ENCODE measurements at regions not wholly inside any gene's neighbourhood (a gene's known extent, or its start where the extent isn't known, plus 50 kb on each side); places are given as distances from the start of the nearest gene placed in this dataset.

GRCh38 chr1:163770265-163770664 lies 448.5 kb downstream of the NUF2 start:
- Histone ChIP-seq H3K4me2 (ENCODE audit: insufficient read depth, insufficient read length, low read length) (no peak overlapping the region), H3K4ac (ENCODE audit: low read depth, low read length) (no peak overlapping the region), H2BK15ac (ENCODE audit: low read depth, low read length) (no peak overlapping the region), H3K9ac (ENCODE audit: extremely low read depth, insufficient read length, low read length) (no peak overlapping the region), H4K8ac (replicated peaks; ENCODE audit: insufficient read length, low read depth, low read length) (no peak overlapping the region), H2AK5ac (ENCODE audit: insufficient read length, low read length) (no peak overlapping the region), H3K79me2 (ENCODE audit: insufficient read depth, low read length) (no peaks in the 10 kb centered on the region), H3K9me3 (ENCODE audit: control insufficient read depth, low read depth, low read length) (no peaks in the 10 kb centered on the region), H3K18ac (ENCODE audit: insufficient read length, low read depth, low read length) (no peak overlapping the region), H4K20me1 (ENCODE audit: control insufficient read depth, insufficient read depth, insufficient read length) (no peaks in the 10 kb centered on the region), H2BK12ac (ENCODE audit: insufficient read length, low read depth, low read length) (no peak overlapping the region), H3K23me2 (ENCODE audit: insufficient read length, low read depth, low read length, poor library complexity, severe bottlenecking) (no peaks in the 10 kb centered on the region), H3T11ph (ENCODE audit: low read length) (no peak overlapping the region), H3K14ac (ENCODE audit: insufficient read depth, low read length) (no peak overlapping the region), H3K56ac (ENCODE audit: insufficient read length, low read depth, low read length) (no peak overlapping the region), H3K79me1 (ENCODE audit: insufficient read depth, low read depth, low read length, poor library complexity, severe bottlenecking) (no peaks in the 10 kb centered on the region), H2BK5ac (ENCODE audit: insufficient read length, low read length) (no peak overlapping the region), H4K91ac (ENCODE audit: insufficient read length, low read depth, low read length) (no peak overlapping the region), H3K27me3 (ENCODE audit: insufficient read depth, low read length) (no peaks in the 10 kb centered on the region), H3K27ac (ENCODE audit: insufficient read length, low read depth, low read length) (no peak overlapping the region), H2BK120ac (ENCODE audit: low read depth, low read length, poor library complexity, severe bottlenecking) (no peak overlapping the region), H3K4me1 (ENCODE audit: insufficient read depth, low read length) (no peaks in the 10 kb centered on the region), H2AFZ (ENCODE audit: low read length) (no peak overlapping the region), H4K5ac (ENCODE audit: insufficient read length, low read depth, low read length) (no peak overlapping the region), H2BK20ac (ENCODE audit: low read depth, low read length, poor library complexity, severe bottlenecking) (no peak overlapping the region), H3K23ac (ENCODE audit: insufficient read length, low read depth, low read length) (no peak overlapping the region)
- Mint-ChIP-seq H3K9me3 (no peaks in the 10 kb centered on the region), H3K27me3 (ENCODE audit: low read depth) (no peaks in the 10 kb centered on the region), H3K4me3 (no peak overlapping the region), H3K36me3 (ENCODE audit: insufficient read depth in 1 of 3, low read depth in 3 of 3) (no peaks in the 10 kb centered on the region), H3K27ac (no peak overlapping the region), H3K4me1 (peaks cover 3% of the 10 kb centered on the region in 2 experiments)
- DNase-seq = no peak
- no CpG with 5 or more reads among the region's 4 CpGs for WGBS (ENCODE audit: extremely low coverage, insufficient read length, low lambda C conversion rate)
- TF ChIP-seq, protein P1, sequence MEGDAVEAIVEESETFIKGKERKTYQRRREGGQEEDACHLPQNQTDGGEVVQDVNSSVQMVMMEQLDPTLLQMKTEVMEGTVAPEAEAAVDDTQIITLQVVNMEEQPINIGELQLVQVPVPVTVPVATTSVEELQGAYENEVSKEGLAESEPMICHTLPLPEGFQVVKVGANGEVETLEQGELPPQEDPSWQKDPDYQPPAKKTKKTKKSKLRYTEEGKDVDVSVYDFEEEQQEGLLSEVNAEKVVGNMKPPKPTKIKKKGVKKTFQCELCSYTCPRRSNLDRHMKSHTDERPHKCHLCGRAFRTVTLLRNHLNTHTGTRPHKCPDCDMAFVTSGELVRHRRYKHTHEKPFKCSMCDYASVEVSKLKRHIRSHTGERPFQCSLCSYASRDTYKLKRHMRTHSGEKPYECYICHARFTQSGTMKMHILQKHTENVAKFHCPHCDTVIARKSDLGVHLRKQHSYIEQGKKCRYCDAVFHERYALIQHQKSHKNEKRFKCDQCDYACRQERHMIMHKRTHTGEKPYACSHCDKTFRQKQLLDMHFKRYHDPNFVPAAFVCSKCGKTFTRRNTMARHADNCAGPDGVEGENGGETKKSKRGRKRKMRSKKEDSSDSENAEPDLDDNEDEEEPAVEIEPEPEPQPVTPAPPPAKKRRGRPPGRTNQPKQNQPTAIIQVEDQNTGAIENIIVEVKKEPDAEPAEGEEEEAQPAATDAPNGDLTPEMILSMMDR (conservative IDR thresholded peaks at IDR 0.05) = no peak
